ENCODE measurements at regions not wholly inside any gene's neighbourhood (a gene's known extent, or its start where the extent isn't known, plus 50 kb on each side); places are given as distances from the start of the nearest gene placed in this dataset.

GRCh38 chr21:25103500-25104207 is 503.6 kb downstream of the MRPL39 start:
- intact Hi-C loops (cut with DNase I; ENCODE audit: low total_unique reads) = no loop called here
- Histone ChIP-seq H3K9me3 (no peaks in the 10 kb centered on the region), H3K4me1 (no peaks in the 10 kb centered on the region), H3K27me3 (no peaks in the 10 kb centered on the region), H3K36me3 (no peaks in the 10 kb centered on the region), H3K27ac (no peak overlapping the region), H3K4me3 (no peak overlapping the region)
- TF ChIP-seq POLR2A (IDR thresholded peaks at IDR 0.05) = no peak
- DNase-seq (ENCODE audit: low spot score in 2 of 2) = no peak

GRCh38 chr21:25097648-25098047 is 509.6 kb downstream of the MRPL39 start:
- no peak overlapping the region for H3K27ac ChIP-seq
- no peaks in the 10 kb centered on the region for H3K36me3 ChIP-seq
- no peak for DNase-seq (ENCODE audit: low spot score in 2 of 2)
- peaks cover 0 to 3% of the 10 kb centered on the region in 2 donors for H3K9me3 ChIP-seq
- no peaks in the 10 kb centered on the region for H3K27me3 ChIP-seq
- H3K4me3 ChIP-seq = no peak overlapping the region
- H3K4me1 ChIP-seq = no peaks in the 10 kb centered on the region
- intact Hi-C loops (cut with DNase I; ENCODE audit: low total_unique reads) = no loop called here
- no peak for TF ChIP-seq POLR2AphosphoS5 (IDR thresholded peaks at IDR 0.05)
- TF ChIP-seq CTCF (IDR thresholded peaks at IDR 0.05) = no peak
- TF ChIP-seq POLR2A (IDR thresholded peaks at IDR 0.05) = no peak

- H3K4me1 ChIP-seq = no peaks in the 10 kb centered on the region
- TF ChIP-seq CTCF (IDR thresholded peaks at IDR 0.05) = no peak
- TF ChIP-seq POLR2AphosphoS5 (IDR thresholded peaks at IDR 0.05) = no peak
- no peak for TF ChIP-seq POLR2A (IDR thresholded peaks at IDR 0.05)
- intact Hi-C loops (cut with DNase I; ENCODE audit: low total_unique reads) = no loop called here
- peaks cover 0 to 20% of the 10 kb centered on the region in 2 donors for H3K9me3 ChIP-seq
- H3K27ac ChIP-seq = no peak overlapping the region
- DNase-seq (ENCODE audit: low spot score in 2 of 2) = no peak
- no peaks in the 10 kb centered on the region for H3K27me3 ChIP-seq
- no peaks in the 10 kb centered on the region for H3K36me3 ChIP-seq
- H3K4me3 ChIP-seq = no peak overlapping the region
Measured at GRCh38 chr21:25094695-25095094, 512.6 kb downstream of the MRPL39 start.

DNA sequence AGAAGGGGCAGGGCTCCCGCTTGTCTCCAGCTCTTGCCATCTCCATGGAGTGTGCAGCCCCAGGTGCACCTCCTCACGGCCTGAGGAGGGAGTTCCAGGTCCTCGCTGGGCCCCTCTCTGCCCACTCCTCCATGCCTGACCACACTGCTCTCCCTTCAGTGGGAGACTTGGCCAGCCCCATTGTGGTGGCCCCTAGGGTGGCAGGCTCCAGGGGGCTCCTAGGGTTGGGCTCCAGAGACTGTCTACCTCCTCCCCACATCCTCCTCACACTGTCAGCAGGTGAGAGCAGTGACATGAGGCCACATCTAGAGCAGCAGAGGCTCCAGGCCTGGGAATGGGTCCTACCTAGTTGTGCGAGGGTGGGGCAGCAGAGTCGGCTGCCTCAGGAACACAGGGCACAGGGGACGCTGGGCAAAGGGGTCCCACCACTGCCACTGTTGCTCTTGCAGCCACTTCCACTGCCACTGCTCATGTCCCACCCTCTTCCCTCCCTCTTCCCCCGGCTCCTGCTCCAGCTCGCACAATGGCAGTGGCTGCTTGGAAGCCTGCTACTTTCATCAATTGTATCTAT is 514.8 kb downstream of the MRPL39 start:
- no peaks in the 10 kb centered on the region for H3K27me3 ChIP-seq
- peaks cover 0 to 20% of the 10 kb centered on the region in 2 donors for H3K9me3 ChIP-seq
- H3K36me3 ChIP-seq = no peaks in the 10 kb centered on the region
- no peak overlapping the region for H3K4me3 ChIP-seq
- no peaks in the 10 kb centered on the region for H3K4me1 ChIP-seq
- no peak overlapping the region for H3K27ac ChIP-seq
- no peak for DNase-seq (ENCODE audit: low spot score in 2 of 2)
- intact Hi-C loops (cut with DNase I; ENCODE audit: low total_unique reads) = no loop called here
- TF ChIP-seq CTCF (IDR thresholded peaks at IDR 0.05) = no peak
- no peak for TF ChIP-seq POLR2AphosphoS5 (IDR thresholded peaks at IDR 0.05)
- no peak for TF ChIP-seq POLR2A (IDR thresholded peaks at IDR 0.05)

DNA sequence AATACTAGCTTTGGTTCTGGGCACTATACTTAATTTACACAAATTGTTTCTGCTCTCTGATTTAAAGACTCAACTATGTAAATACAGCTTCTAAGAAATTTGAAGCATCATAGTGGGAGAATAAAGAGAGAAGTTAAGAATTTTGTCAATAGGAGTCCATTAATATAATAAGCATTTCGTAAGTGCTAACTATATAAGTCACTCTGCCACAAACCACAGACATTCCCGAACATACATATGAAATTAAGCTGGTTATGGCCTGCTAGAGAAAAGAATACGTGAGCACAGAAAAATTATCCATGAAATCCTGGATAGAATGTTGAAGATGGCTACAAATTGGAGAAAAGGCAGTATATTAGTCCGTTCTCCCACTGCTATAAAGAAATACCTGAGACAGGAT is 526.2 kb downstream of the MRPL39 start:
- no peaks in the 10 kb centered on the region for H3K27me3 ChIP-seq
- H3K27ac ChIP-seq = no peak overlapping the region
- TF ChIP-seq POLR2A (IDR thresholded peaks at IDR 0.05) = no peak
- no peak for TF ChIP-seq CTCF (IDR thresholded peaks at IDR 0.05)
- TF ChIP-seq POLR2AphosphoS5 (IDR thresholded peaks at IDR 0.05) = no peak
- H3K36me3 ChIP-seq = no peaks in the 10 kb centered on the region
- no peak for DNase-seq (ENCODE audit: low spot score in 2 of 2)
- H3K9me3 ChIP-seq = no peaks in the 10 kb centered on the region
- no peak overlapping the region for H3K4me3 ChIP-seq
- no peaks in the 10 kb centered on the region for H3K4me1 ChIP-seq
- intact Hi-C loops (cut with DNase I; ENCODE audit: low total_unique reads) = no loop called here
